HEK293 (cell line): ENCODE measurements at regions not wholly inside any gene's neighbourhood (a gene's known extent, or its start where the extent isn't known, plus 50 kb on each side); places are given as distances from the start of the nearest gene placed in this dataset.

Experiments
- CTCF ChIA-PET: fragments of 350-600 bp; formaldehyde crosslinking; extraction: SDS; loops from one replicate; lab custom pipeline; 2021; ENCODE audit warnings: antibody characterized with exemption; lab: Yijun Ruan, JAX
- POLR2A ChIA-PET: fragments of 300-600 bp; formaldehyde crosslinking; extraction: SDS; loops from one replicate; lab custom pipeline; 2020; ENCODE audit warnings: antibody characterized with exemption, inconsistent platforms; lab: Yijun Ruan, JAX
- H3K27ac ChIP-seq: fragments of 200-500 bp; sonication (Bioruptor generic); 2 replicates; pipeline ENCODE4 v1.5.1; 2014; ENCODE audit warnings: low read depth, low read length, control low read depth, inconsistent platforms; ENCODE audit errors: extremely low read depth
- H3K36me3 ChIP-seq, 2 experiments: fragments of 200-500 bp in 1 of 2; sonication (Bioruptor generic) in 1 of 2; 1 replicate in 1 of 2; 2 replicates in 1 of 2; pipeline ENCODE4 v1.5.1; 2014 to 2017; ENCODE audit warnings: inconsistent platforms in 2 of 2, low read length in 2 of 2; ENCODE audit not compliant: control insufficient read depth in 2 of 2, insufficient read depth in 1 of 2
- H3K4me1 ChIP-seq: fragments of 200-500 bp; sonication (Bioruptor generic); 2 replicates; pipeline ENCODE4 v1.5.1; 2014; ENCODE audit warnings: mild to moderate bottlenecking, low read length, inconsistent platforms; ENCODE audit not compliant: control insufficient read depth, insufficient read depth
- H3K4me3 ChIP-seq: 2 replicates; pipeline ENCODE4 v1.5.1; 2011; ENCODE audit warnings: low read depth, mild to moderate bottlenecking, control low read depth, low read length, moderate library complexity
- H3K9me3 ChIP-seq: fragments of 200-500 bp; sonication (Bioruptor generic); 2 replicates; pipeline ENCODE4 v1.5.1; 2014; ENCODE audit warnings: low read depth, low read length, inconsistent platforms; ENCODE audit not compliant: control insufficient read depth, insufficient read depth
- BCL11A ChIP-seq: fragments of 450-650 bp; formaldehyde crosslinking; IDR thresholded peaks from 2 replicates; pipeline ENCODE4 v1.5.1; 2016; ENCODE audit warnings: low read depth, missing biosample characterization, missing genetic modification characterization
- KLF9 ChIP-seq: fragments of 450-650 bp; formaldehyde crosslinking; IDR thresholded peaks from 2 replicates; pipeline ENCODE4 v1.5.1; 2016; ENCODE audit warnings: missing biosample characterization, missing genetic modification characterization, low read depth
- MEIS1 ChIP-seq: sonication (generic); formaldehyde crosslinking; IDR thresholded peaks from 2 replicates; pipeline ENCODE4 v1.8.1; 2022; ENCODE audit warnings: missing genetic modification reagents, mild to moderate bottlenecking, borderline replicate concordance
- REPIN1 ChIP-seq: fragments of 450-650 bp; formaldehyde crosslinking; IDR thresholded peaks from 2 replicates; pipeline ENCODE4 v1.5.1; 2017; ENCODE audit warnings: missing biosample characterization, missing genetic modification characterization, low read depth
- TCF7L2 ChIP-seq: IDR thresholded peaks from 2 replicates; pipeline ENCODE4 v1.6.1; 2011; ENCODE audit warnings: low read depth, mild to moderate bottlenecking, inconsistent platforms, low read length, moderate library complexity, borderline replicate concordance
- ZBTB7A ChIP-seq: fragments of 450-650 bp; formaldehyde crosslinking; IDR thresholded peaks from 2 replicates; pipeline ENCODE4 v1.5.1; 2016; ENCODE audit warnings: low read depth, missing biosample characterization, missing genetic modification characterization
- ZNF10 ChIP-seq: fragments of 450-650 bp; formaldehyde crosslinking; IDR thresholded peaks from 2 replicates; pipeline ENCODE4 v1.5.1; 2017; ENCODE audit warnings: missing biosample characterization, missing genetic modification characterization
- ZNF174 ChIP-seq: fragments of 450-650 bp; formaldehyde crosslinking; IDR thresholded peaks from 2 replicates; pipeline ENCODE4 v1.5.0; 2017; ENCODE audit warnings: missing biosample characterization, mild to moderate bottlenecking, missing genetic modification characterization
- ZNF19 ChIP-seq: fragments of 450-650 bp; formaldehyde crosslinking; IDR thresholded peaks from 2 replicates; pipeline ENCODE4; 2016; ENCODE audit warnings: missing biosample characterization, missing genetic modification characterization, low read depth
- ZNF274 ChIP-seq, 2 experiments: fragments of 200-500 bp in 1 of 2; fragments of 450-650 bp in 1 of 2; sonication (Bioruptor generic) in 1 of 2; formaldehyde crosslinking in 1 of 2; IDR thresholded peaks; 2 replicates each; pipeline versions ENCODE4 v1.5.1 to v1.6.1; 2014 to 2016; ENCODE audit warnings: borderline replicate concordance in 1 of 2, inconsistent platforms in 1 of 2, low read length in 1 of 2, missing biosample characterization in 1 of 2, missing genetic modification characterization in 1 of 2
- ZNF311 ChIP-seq: fragments of 450-650 bp; formaldehyde crosslinking; IDR thresholded peaks from 2 replicates; pipeline ENCODE4 v1.5.1; 2017; ENCODE audit warnings: missing biosample characterization, missing genetic modification characterization, borderline replicate concordance
- ZNF521 ChIP-seq: fragments of 450-650 bp; formaldehyde crosslinking; IDR thresholded peaks from 2 replicates; pipeline ENCODE4 v1.5.1; 2017; ENCODE audit warnings: missing biosample characterization, mild to moderate bottlenecking, missing genetic modification characterization
- ZNF585B ChIP-seq: fragments of 450-650 bp; formaldehyde crosslinking; IDR thresholded peaks from 2 replicates; pipeline ENCODE4 v1.5.1; 2016; ENCODE audit warnings: missing biosample characterization, missing genetic modification characterization
- ZNF624 ChIP-seq: fragments of 450-650 bp; formaldehyde crosslinking; IDR thresholded peaks from 2 replicates; pipeline ENCODE4 v1.5.1; 2017; ENCODE audit warnings: missing biosample characterization, missing genetic modification characterization
- ZNF629 ChIP-seq: fragments of 450-650 bp; formaldehyde crosslinking; IDR thresholded peaks from 2 replicates; pipeline ENCODE4 v1.5.1; 2017; ENCODE audit warnings: missing biosample characterization, missing genetic modification characterization
- ZNF654 ChIP-seq: fragments of 450-650 bp; formaldehyde crosslinking; IDR thresholded peaks from 2 replicates; pipeline ENCODE4 v1.5.1; 2016; ENCODE audit warnings: low read depth, missing biosample characterization, missing genetic modification characterization
- ZNF660 ChIP-seq: fragments of 450-650 bp; IDR thresholded peaks from 2 replicates; pipeline ENCODE4 v1.5.1; 2018; ENCODE audit warnings: missing biosample characterization, mild to moderate bottlenecking, missing genetic modification characterization
- ZNF707 ChIP-seq: fragments of 450-650 bp; formaldehyde crosslinking; IDR thresholded peaks from 2 replicates; pipeline ENCODE4 v1.5.1; 2016; ENCODE audit warnings: missing biosample characterization, missing genetic modification characterization
- ZNF747 ChIP-seq: fragments of 450-650 bp; formaldehyde crosslinking; IDR thresholded peaks from 2 replicates; pipeline ENCODE4 v1.5.1; 2016; ENCODE audit warnings: missing biosample characterization, missing genetic modification characterization
- ZNF837 ChIP-seq: fragments of 450-650 bp; formaldehyde crosslinking; IDR thresholded peaks from 2 replicates; pipeline ENCODE4 v1.5.1; 2016; ENCODE audit warnings: missing biosample characterization, missing genetic modification characterization
- ZSCAN16 ChIP-seq: fragments of 450-650 bp; formaldehyde crosslinking; IDR thresholded peaks from 2 replicates; pipeline ENCODE4 v1.5.1; 2016; ENCODE audit warnings: missing biosample characterization, missing genetic modification characterization
- TF ChIP-seq, protein P1 (sequence below): fragments of 450-650 bp; formaldehyde crosslinking; IDR thresholded peaks from 2 replicates; pipeline ENCODE4 v1.5.1; 2016; ENCODE audit warnings: missing biosample characterization, missing genetic modification characterization
- TF ChIP-seq, protein P2 (sequence below): fragments of 450-650 bp; formaldehyde crosslinking; IDR thresholded peaks from 2 replicates; pipeline ENCODE4 v1.5.1; 2016; ENCODE audit warnings: missing biosample characterization, missing genetic modification characterization
- TF ChIP-seq, protein P3 (sequence below): fragments of 450-650 bp; formaldehyde crosslinking; IDR thresholded peaks from 2 replicates; pipeline ENCODE4 v1.5.1; 2016; ENCODE audit warnings: missing biosample characterization, missing genetic modification characterization
- TF ChIP-seq, protein P4 (sequence below): fragments of 450-650 bp; formaldehyde crosslinking; IDR thresholded peaks from 2 replicates; pipeline ENCODE4 v1.5.1; 2016; ENCODE audit warnings: missing biosample characterization, missing genetic modification characterization

DNA sequence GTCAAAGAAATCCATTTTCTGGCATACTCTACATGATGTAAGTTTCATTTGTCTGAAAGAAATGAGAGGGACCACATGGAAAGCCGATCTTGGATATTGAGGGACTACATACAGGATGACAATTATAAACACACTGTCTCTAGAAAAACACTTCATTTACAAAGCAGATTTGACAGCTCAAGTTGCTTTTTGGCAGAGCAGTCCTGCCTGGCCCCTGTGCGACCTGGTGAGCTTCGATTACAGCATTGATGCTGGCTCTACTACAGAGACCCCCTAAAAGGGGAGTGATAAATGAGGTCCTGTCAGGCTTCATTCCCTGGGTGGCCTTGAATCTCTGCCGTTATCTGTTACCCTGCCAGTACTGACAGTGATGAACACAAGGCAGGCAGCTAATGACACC is 215.2 kb upstream of the NOCT start (continued):
- no peak for TF ChIP-seq KLF9 (tag by site-specific recombination)
- no peak for TF ChIP-seq ZNF311 (tag by site-specific recombination)
- no peak for TF ChIP-seq ZNF274 (IDR thresholded peaks at IDR 0.05; ENCODE audit: low read length)
- TF ChIP-seq ZNF274 (tag by site-specific recombination; IDR thresholded peaks at IDR 0.05; ENCODE audit: borderline replicate concordance), result no peak
- TF ChIP-seq TCF7L2, result no peak
- TF ChIP-seq ZNF174, result no peak

DNA sequence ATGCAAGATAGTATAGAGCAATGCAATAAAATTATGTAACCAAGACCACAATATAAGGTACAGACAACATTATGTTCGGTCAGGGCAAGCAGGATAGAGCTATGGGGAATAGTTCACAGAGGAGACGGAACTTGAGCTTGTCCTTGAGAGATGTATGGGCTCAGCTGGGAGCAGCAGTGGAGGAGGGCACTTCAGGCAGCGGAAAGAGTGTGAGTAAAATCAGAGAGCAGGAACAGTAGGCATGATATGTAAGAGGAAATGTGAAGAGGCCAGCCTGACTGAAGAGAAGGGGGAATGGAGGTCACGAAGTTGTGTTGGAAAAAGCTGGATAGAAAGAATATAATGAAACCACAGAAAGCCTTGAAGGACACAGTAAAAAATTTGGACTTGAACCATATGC is 217.2 kb upstream of the NOCT start:
- Histone ChIP-seq H3K9me3 (no peaks in the 10 kb centered on the region), H3K4me3 (no peak overlapping the region), H3K4me1 (no peaks in the 10 kb centered on the region), H3K36me3 (no peaks in the 10 kb centered on the region), H3K27ac (no peak overlapping the region)
- POLR2A ChIA-PET, result no interaction called here
- TF ChIP-seq ZNF837 (tag by site-specific recombination) (no peak), BCL11A (no peak), ZBTB7A (tag by site-specific recombination) (no peak), ZNF585B (tag by site-specific recombination) (no peak), ZNF654 (no peak)
- CTCF ChIA-PET, result no interaction called here

DNA sequence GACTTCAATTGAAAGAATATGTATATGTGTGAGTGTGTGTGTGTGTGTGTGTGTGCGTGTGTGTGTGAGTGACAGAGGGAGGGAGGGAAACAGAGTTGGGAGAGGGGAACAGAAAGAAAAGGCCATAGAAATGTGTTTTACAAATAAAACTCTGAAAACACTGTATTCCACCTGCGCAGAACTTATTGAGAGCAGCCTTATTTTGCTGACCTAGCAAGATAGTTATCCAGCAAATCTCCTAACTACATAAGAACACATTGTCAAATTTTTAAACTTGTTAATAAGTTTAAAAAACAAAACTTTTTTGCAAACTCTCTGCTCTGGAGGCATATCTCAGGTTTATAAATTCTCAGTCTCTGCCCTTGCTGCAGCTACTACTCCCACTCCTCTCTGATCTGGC is 217.9 kb upstream of the NOCT start:
- H3K27ac ChIP-seq, result no peak overlapping the region
- TF ChIP-seq ZNF747 (tag by site-specific recombination) (no peak), ZNF707 (tag by site-specific recombination) (no peak), ZNF624 (tag by site-specific recombination) (no peak)
- TF ChIP-seq, all 188 proteins: peak for 0
- Histone ChIP-seq H3K4me3 (no peak overlapping the region), H3K36me3 (no peaks in the 10 kb centered on the region), H3K9me3 (no peaks in the 10 kb centered on the region), H3K4me1 (no peaks in the 10 kb centered on the region)
- POLR2A ChIA-PET, result no interaction called here
- CTCF ChIA-PET, result no interaction called here

DNA sequence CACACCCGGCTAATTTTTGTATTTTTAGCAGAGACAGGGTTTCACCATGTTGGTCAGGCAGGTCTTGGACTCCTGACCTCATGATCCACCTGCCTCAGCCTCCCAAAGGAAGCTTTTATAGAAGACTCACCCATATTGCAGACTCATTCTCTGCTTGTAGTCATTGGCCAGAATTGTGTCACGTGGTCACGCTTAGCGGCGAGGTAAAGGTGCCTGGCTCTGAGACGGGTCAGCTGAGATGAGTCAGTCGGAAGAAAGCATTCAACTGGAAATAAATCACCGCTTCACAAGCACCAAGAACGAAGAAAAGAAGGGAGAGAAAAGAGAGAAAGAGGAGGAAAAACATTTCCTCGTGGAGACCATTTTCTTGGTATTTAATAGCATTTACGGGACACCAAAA is 218.8 kb upstream of the NOCT start:
- POLR2A ChIA-PET, result interaction anchor here (0.6 kb wide), 1 partner anchor 12 kb away, joined by 7 read pairs; no protein-coding TSS in a partner anchor
- no peaks in the 10 kb centered on the region for H3K36me3 ChIP-seq
- no peaks in the 10 kb centered on the region for H3K9me3 ChIP-seq
- CTCF ChIA-PET, result no interaction called here
- no peaks in the 10 kb centered on the region for H3K4me1 ChIP-seq
- H3K4me3 ChIP-seq, result no peak overlapping the region
- H3K27ac ChIP-seq, result no peak overlapping the region
- no peak for TF ChIP-seq REPIN1
- TF ChIP-seq, protein P1, sequence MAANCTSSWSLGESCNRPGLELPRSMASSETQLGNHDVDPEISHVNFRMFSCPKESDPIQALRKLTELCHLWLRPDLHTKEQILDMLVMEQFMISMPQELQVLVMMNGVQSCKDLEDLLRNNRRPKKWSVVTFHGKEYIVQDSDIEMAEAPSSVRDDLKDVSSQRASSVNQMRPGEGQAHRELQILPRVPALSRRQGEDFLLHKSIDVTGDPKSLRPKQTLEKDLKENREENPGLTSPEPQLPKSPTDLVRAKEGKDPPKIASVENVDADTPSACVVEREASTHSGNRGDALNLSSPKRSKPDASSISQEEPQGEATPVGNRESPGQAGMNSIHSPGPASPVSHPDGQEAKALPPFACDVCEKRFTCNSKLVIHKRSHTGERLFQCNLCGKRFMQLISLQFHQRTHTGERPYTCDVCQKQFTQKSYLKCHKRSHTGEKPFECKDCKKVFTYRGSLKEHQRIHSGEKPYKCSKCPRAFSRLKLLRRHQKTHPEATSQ (tag by site-specific recombination), result no peak
- TF ChIP-seq ZNF19 (tag by site-specific recombination), result no peak
- TF ChIP-seq, protein P2, sequence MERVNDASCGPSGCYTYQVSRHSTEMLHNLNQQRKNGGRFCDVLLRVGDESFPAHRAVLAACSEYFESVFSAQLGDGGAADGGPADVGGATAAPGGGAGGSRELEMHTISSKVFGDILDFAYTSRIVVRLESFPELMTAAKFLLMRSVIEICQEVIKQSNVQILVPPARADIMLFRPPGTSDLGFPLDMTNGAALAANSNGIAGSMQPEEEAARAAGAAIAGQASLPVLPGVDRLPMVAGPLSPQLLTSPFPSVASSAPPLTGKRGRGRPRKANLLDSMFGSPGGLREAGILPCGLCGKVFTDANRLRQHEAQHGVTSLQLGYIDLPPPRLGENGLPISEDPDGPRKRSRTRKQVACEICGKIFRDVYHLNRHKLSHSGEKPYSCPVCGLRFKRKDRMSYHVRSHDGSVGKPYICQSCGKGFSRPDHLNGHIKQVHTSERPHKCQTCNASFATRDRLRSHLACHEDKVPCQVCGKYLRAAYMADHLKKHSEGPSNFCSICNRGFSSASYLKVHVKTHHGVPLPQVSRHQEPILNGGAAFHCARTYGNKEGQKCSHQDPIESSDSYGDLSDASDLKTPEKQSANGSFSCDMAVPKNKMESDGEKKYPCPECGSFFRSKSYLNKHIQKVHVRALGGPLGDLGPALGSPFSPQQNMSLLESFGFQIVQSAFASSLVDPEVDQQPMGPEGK (tag by site-specific recombination), result no peak
- TF ChIP-seq ZSCAN16, result no peak
- TF ChIP-seq, protein P3, sequence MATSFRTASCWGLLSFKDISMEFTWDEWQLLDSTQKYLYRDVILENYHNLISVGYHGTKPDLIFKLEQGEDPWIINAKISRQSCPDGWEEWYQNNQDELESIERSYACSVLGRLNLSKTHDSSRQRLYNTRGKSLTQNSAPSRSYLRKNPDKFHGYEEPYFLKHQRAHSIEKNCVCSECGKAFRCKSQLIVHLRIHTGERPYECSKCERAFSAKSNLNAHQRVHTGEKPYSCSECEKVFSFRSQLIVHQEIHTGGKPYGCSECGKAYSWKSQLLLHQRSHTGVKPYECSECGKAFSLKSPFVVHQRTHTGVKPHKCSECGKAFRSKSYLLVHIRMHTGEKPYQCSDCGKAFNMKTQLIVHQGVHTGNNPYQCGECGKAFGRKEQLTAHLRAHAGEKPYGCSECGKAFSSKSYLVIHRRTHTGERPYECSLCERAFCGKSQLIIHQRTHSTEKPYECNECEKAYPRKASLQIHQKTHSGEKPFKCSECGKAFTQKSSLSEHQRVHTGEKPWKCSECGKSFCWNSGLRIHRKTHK (tag by site-specific recombination), result no peak
- TF ChIP-seq ZNF521 (tag by site-specific recombination), result no peak
- TF ChIP-seq, protein P4, sequence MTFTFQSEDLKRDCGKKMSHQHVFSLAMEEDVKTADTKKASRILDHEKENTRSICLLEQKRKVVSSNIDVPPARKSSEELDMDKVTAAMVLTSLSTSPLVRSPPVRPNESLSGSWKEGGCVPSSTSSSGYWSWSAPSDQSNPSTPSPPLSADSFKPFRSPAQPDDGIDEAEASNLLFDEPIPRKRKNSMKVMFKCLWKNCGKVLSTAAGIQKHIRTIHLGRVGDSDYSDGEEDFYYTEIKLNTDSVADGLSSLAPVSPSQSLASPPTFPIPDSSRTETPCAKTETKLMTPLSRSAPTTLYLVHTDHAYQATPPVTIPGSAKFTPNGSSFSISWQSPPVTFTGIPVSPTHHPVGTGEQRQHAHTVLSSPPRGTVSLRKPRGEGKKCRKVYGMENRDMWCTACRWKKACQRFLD (tag by site-specific recombination), result no peak
- no peak for TF ChIP-seq MEIS1 (CRISPR knock-in tag)
- no peak for TF ChIP-seq ZNF629 (tag by site-specific recombination)
- no peak for TF ChIP-seq ZNF10
- TF ChIP-seq ZNF660 (tag by site-specific recombination), result no peak
